Activated T-cell treated with anti-CD3 and anti-CD28 coated beads, Interleukin-2, amount 50 U/mL, for 24 hours (primary cell): ENCODE measurements at regions not wholly inside any gene's neighbourhood (a gene's known extent, or its start where the extent isn't known, plus 50 kb on each side); places are given as distances from the start of the nearest gene placed in this dataset.

Experiments
- DNase-seq: peaks from one replicate; pipeline ENCODE4 v3.0.0-alpha.2; 2020
- H3K27ac Mint-ChIP-seq: 2 replicates; pipeline ENCODE4 v1.8.0; 2020; ENCODE audit warnings: mild to moderate bottlenecking, mixed read lengths
- H3K27me3 Mint-ChIP-seq: 2 replicates; pipeline ENCODE4 v1.8.0; 2020; ENCODE audit warnings: mixed read lengths
- H3K36me3 Mint-ChIP-seq: 2 replicates; pipeline ENCODE4 v1.8.0; 2020; ENCODE audit warnings: low read depth, mixed read lengths
- H3K4me1 Mint-ChIP-seq: 2 replicates; pipeline ENCODE4 v1.8.0; 2020; ENCODE audit warnings: low read depth, mixed read lengths
- H3K4me3 Mint-ChIP-seq: 2 replicates; pipeline ENCODE4 v1.8.0; 2020; ENCODE audit warnings: mild to moderate bottlenecking, moderate library complexity, mixed read lengths
- H3K9me3 Mint-ChIP-seq: 2 replicates; pipeline ENCODE4 v1.8.0; 2020; ENCODE audit warnings: mixed read lengths

- Mint-ChIP-seq H3K4me1 (no peaks in the 10 kb centered on the region), H3K9me3 (peaks cover 2% of the 10 kb centered on the region), H3K4me3 (no peak overlapping the region), H3K27ac (no peak overlapping the region), H3K36me3 (no peaks in the 10 kb centered on the region), H3K27me3 (no peaks in the 10 kb centered on the region)
- DNase-seq, result no peak
Measured at GRCh38 chr4:176013476-176014247, 52.0 kb upstream of the WDR17 start.

- Mint-ChIP-seq H3K36me3 (no peaks in the 10 kb centered on the region), H3K27ac (no peak overlapping the region), H3K27me3 (no peaks in the 10 kb centered on the region), H3K4me3 (no peak overlapping the region), H3K9me3 (no peaks in the 10 kb centered on the region), H3K4me1 (no peaks in the 10 kb centered on the region)
- DNase-seq, result no peak
Measured at GRCh38 chr4:176014583-176015108, 51.0 kb upstream of the WDR17 start.
